ENCODE measurements at regions not wholly inside any gene's neighbourhood (a gene's known extent, or its start where the extent isn't known, plus 50 kb on each side); places are given as distances from the start of the nearest gene placed in this dataset.
"Not testable (repeated sequence)": the region's sequence is repeated elsewhere in the genome, so short reads cannot be mapped to it uniquely, and the experiment has no call there.

DNA sequence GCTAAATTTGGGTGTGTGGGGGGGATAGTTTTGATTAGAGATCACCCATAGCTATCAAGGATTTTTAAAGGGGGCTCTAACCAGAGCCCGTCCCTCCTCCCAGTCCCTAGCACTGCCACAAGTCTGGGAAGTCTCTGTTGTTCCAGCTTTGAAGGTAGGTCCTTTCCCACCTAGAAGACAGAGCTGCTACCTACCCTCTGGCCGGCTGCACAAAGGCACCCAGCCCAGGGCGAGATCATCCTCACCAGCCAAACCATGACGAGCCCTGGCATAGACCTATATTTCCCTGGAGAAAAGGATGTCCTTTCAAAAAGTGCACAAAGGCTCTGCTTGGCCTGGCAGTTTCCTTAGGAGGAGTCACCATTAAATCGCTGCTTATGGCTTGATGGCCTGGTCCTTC lies 147.8 kb downstream of the CYP26A1 start:
- H3K36me3 Mint-ChIP-seq (ENCODE audit: low read depth): no peaks in the 10 kb centered on the region
- ATAC-seq (replicated peaks): no peak

DNA sequence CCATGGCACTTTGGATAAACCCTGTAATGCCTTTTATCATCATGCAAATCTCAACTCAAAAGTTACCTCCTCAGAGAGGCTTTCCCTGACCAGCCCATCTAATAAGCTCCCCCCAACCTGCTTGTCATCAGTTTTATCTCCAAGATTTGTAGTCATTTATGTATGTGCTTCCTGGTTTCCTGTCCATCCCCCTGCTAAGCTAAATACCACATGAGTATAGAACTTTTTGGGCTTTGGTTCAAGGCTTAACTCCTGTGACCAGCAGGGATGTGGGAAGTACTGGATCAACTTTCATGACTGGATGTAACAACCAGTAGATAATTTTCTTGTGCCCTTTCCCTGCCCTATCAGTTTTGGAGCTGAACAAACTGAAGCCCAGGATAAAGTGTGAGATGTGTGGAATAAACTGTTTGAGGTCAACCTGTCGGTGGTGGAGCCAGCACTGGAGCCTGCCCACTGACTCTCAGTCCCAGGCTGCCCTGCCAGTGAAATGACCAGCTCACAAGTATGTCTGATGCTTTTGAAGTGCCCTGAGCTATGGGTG lies 148.6 kb downstream of the CYP26A1 start:
- no peak for ATAC-seq (replicated peaks)
- Mint-ChIP-seq H3K9me3 (no peaks in the 10 kb centered on the region), H3K36me3 (ENCODE audit: low read depth) (no peaks in the 10 kb centered on the region), H3K4me1 (no peaks in the 10 kb centered on the region), H3K27ac (no peak overlapping the region), H3K27me3 (peaks cover 6% of the 10 kb centered on the region), H3K4me3 (no peak overlapping the region)

More for the DNA sequence above, 147.8 kb downstream of the CYP26A1 start:
- H3K4me1 Mint-ChIP-seq: no peaks in the 10 kb centered on the region
- no peak overlapping the region for H3K27ac Mint-ChIP-seq
- H3K9me3 Mint-ChIP-seq: no peaks in the 10 kb centered on the region
- peaks cover 8% of the 10 kb centered on the region for H3K27me3 Mint-ChIP-seq
- no peak overlapping the region for H3K4me3 Mint-ChIP-seq

DNA sequence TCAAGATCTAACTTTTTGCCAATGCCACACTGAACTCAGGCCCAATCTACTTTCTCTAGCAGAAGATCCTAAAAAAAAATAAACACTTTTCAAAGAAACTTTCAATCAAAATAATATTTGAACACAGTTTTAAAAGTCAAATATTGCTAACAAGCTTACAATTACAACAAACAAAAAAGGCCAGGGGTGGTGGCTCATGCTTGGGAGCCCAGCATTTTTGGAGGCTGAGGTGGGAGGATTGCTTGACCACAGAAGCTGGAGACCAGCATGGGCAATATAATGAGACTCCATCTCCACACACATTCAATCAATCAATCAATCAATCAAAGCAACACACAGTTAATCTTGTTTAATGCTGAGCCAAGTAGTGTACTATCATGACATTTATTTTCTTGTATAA lies 149.2 kb downstream of the CYP26A1 start:
- Mint-ChIP-seq H3K4me1 (no peaks in the 10 kb centered on the region), H3K27me3 (peaks cover 6% of the 10 kb centered on the region), H3K9me3 (no peaks in the 10 kb centered on the region), H3K36me3 (ENCODE audit: low read depth) (no peaks in the 10 kb centered on the region), H3K27ac (no peak overlapping the region), H3K4me3 (no peak overlapping the region)
- ATAC-seq (replicated peaks): no peak

DNA sequence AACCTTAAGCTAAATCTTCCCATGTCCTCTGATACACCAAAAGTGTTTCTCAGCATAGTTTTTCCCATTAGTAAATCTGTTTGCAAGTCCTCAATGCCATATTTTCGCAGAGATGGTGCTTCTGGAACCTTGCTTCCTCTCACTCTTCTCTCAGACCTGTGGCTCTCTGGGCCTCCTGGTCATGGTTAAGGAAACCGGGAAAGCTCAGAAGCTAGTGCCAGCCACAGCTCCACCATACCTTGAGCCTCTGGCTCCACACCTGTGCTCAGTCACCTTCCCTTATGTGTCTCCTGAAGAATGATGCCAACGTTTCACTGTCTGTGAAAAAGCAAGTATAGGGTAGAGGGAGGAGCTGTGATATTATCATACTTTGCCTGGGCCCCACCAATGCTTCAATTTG lies 149.6 kb downstream of the CYP26A1 start:
- Mint-ChIP-seq H3K4me3 (no peak overlapping the region), H3K27me3 (peaks cover 6% of the 10 kb centered on the region), H3K36me3 (ENCODE audit: low read depth) (no peaks in the 10 kb centered on the region), H3K4me1 (no peaks in the 10 kb centered on the region), H3K9me3 (no peaks in the 10 kb centered on the region), H3K27ac (no peak overlapping the region)
- ATAC-seq (replicated peaks): no peak

DNA sequence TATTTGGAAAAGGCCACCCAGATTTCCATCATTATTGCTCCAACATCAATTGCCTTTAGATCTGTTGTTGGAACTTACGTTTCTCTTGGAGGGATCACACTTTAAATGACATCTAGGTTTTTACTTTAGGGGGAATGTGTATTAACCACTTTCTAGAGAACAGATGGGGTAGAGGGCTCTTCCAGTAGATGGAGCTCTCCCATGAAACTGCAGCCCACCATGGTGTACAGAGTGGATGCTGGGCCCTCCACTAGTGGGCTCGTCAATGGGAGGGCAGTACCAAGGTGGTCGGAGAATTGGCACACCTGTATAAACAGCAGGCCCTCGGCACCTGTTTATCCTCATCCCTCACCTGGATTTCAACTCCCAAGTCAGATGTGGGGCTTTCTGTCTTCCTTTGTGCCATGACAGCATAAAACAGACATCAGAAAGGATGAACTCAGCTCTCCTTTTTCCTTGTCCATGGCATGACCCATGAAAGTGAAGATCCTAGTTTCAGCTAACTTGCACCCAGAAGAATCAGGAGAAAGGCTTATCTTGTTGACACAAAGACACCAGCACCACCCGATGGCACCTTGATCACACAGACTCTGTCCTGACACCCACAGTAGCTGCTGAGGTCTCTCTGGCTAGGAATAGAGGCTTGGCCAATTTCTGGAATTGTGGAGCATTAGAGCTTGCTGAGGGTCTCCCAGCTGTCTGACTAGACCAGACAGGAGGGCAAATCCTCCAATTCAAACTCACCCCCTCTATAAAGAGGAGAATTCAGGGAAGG lies 150.5 kb downstream of the CYP26A1 start:
- no peak for ATAC-seq (replicated peaks)
- no peak overlapping the region for H3K27ac Mint-ChIP-seq
- H3K9me3 Mint-ChIP-seq: no peaks in the 10 kb centered on the region
- H3K36me3 Mint-ChIP-seq (ENCODE audit: low read depth): no peaks in the 10 kb centered on the region
- H3K4me1 Mint-ChIP-seq: no peaks in the 10 kb centered on the region
- no peak overlapping the region for H3K4me3 Mint-ChIP-seq
- H3K27me3 Mint-ChIP-seq: peaks cover 8% of the 10 kb centered on the region

DNA sequence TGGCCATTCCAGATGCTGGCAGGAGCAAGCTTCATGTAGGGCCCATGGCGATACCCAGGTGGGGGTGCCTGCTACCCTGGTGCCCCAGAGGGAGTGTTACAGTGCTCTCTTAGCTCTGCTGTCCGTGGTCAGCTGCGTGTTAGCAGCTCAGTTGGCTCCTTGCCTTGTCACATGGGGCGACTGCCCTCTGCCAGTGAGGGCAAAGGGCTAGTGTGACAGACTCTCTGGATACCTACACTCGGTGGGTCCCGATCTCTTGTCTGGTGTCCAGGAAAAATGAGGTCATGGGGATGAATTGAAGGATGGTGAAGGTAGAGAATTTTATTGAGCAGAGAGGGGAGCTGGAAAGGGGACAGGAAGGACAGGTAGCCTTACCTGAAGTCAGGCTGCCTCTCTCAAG lies 152.2 kb downstream of the CYP26A1 start:
- ATAC-seq (replicated peaks): no peak
- Mint-ChIP-seq H3K4me1 (no peaks in the 10 kb centered on the region), H3K36me3 (ENCODE audit: low read depth) (no peaks in the 10 kb centered on the region), H3K27ac (no peak overlapping the region), H3K27me3 (peaks cover 3% of the 10 kb centered on the region), H3K4me3 (no peak overlapping the region), H3K9me3 (no peaks in the 10 kb centered on the region)

DNA sequence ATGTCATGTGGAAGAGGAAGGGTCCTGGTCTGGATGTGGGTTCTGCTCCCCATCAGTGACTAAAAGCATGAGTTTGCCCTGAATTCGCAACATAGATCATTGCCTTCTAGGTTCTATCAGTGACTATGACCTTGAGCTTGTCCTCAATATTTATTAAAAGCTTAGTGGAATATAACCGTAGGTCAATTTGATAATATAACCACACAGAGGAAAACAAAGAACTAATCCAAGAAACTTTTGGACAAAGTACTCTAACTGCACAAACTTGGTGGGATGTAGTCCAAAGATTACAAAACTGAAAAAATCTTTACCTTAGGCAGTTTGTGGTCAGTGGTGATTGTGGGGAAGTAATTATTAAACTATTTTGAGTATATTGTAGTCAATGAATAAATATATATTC lies 152.9 kb downstream of the CYP26A1 start:
- Mint-ChIP-seq H3K27me3 (peaks cover 3% of the 10 kb centered on the region), H3K4me1 (no peaks in the 10 kb centered on the region), H3K9me3 (no peaks in the 10 kb centered on the region), H3K27ac (no peak overlapping the region), H3K36me3 (ENCODE audit: low read depth) (no peaks in the 10 kb centered on the region), H3K4me3 (no peak overlapping the region)
- no peak for ATAC-seq (replicated peaks)

DNA sequence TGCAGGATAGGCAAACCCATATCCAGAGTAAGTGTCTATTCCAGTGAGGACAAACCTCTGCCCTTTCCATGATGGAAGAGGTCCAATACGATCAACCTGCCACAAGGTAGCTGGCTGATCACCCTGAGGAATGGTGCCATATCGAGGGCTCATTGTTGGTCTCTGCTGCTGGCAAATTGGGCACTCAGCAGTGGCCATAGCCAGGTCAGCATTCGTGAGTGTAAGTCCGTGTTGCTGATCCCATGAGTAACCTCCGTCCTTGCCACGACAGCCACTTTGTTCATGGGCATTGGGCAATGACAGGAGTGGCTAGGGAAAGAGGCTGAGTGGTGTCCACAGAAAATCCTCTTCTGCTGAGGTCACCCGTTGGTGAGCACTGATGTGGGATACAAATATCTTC lies 156.9 kb downstream of the CYP26A1 start:
- not testable (repeated sequence) for H3K9me3 Mint-ChIP-seq; H3K36me3 Mint-ChIP-seq (ENCODE audit: low read depth); H3K27me3 Mint-ChIP-seq; ATAC-seq (replicated peaks); H3K4me1 Mint-ChIP-seq; H3K4me3 Mint-ChIP-seq; H3K27ac Mint-ChIP-seq

DNA sequence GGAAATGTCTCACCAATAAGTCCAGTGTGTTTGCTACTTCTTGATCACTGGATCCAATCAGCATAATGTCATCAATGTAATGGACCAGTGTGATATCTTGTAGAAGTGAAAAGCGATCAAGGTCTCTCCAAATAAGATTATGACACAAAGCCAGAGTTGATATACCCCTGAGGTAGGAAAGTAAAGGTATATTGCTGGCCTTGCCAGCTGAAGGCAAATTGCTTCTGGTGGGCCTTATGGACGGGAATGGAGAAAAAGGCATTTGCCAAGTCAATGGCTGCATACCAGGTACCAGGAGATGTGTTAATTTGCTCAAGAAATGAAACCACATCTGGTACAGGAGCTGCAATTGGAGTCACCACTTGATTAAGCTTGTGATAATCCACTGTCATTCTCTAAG lies 158.5 kb downstream of the CYP26A1 start:
- not testable (repeated sequence) for H3K27me3 Mint-ChIP-seq; H3K27ac Mint-ChIP-seq; ATAC-seq (replicated peaks); H3K4me1 Mint-ChIP-seq; H3K36me3 Mint-ChIP-seq (ENCODE audit: low read depth); H3K9me3 Mint-ChIP-seq; H3K4me3 Mint-ChIP-seq

DNA sequence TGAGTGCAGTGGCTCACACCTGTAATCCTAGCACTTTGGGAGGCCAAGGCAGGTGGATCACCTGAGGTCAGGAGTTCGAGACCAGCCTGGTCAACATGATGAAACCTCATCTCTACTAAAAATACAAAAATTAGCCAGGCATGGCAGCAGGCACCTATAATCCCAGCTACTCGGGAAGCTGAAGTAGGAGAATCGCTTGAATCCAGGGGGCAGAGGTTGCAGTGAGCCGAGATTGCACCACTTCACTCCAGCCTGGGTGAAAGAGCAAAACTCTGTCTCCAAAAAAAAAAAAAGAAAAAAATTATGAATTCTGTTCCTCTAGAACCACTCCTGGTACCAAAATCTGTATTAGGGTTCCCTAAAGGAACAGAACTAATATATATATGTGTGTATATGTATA lies 161.2 kb downstream of the CYP26A1 start:
- H3K27me3 Mint-ChIP-seq; H3K36me3 Mint-ChIP-seq (ENCODE audit: low read depth); H3K9me3 Mint-ChIP-seq; H3K4me1 Mint-ChIP-seq; ATAC-seq (replicated peaks); H3K27ac Mint-ChIP-seq; H3K4me3 Mint-ChIP-seq: not testable (repeated sequence)

DNA sequence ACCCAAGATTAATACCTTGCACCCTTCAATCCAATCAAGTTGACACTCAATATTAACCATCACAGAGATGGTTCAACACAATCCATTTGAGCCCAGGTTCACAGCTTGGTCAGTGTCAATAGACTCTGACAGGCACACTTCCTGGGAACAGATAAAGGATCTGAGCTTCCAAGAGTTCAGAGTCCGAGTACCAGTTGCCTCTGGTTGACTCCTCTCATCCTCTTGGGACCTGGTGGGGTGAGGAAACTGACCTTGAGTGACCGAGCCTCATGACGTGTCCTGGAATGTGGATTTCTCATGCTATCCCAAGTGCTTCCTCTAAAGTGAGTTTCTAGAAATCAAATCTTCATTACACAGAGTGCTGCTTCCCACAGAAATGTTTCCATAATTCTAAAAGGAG lies 162.0 kb downstream of the CYP26A1 start:
- no peaks in the 10 kb centered on the region for H3K4me1 Mint-ChIP-seq
- no peak for ATAC-seq (replicated peaks)
- no peaks in the 10 kb centered on the region for H3K36me3 Mint-ChIP-seq (ENCODE audit: low read depth)
- H3K9me3 Mint-ChIP-seq: no peaks in the 10 kb centered on the region
- peaks cover 7% of the 10 kb centered on the region for H3K27me3 Mint-ChIP-seq
- no peak overlapping the region for H3K4me3 Mint-ChIP-seq
- no peak overlapping the region for H3K27ac Mint-ChIP-seq

DNA sequence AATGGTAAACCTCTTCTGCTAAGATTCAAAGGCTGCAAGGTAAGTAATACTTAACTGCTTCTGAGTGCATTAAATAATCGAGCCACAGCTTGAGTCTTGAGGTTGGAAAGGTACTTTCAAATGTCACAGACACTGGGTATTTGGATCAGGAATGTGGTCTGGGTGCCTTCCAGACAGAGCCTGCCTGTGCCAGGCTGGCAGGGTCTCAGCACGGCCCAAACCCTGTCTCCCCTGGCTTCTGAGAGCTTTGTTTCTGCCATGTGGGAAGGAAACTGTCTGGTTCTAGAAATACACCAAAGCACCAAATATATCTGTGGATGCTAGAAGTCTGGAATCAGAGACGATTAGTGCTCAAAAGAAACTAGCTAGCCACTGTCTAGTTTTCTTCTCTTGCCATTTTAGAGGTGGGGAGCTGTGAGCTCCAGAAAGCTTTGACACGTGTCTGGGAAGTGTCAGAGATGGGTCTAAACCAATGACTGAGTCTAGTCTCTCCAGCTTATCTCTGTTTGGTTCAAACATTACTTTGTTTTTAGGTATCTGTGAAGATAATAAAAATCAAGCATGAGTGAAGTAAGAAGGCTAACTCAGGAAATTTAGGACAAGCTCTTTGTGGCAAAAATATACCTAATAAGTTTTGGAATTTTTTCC lies 162.8 kb downstream of the CYP26A1 start:
- Mint-ChIP-seq H3K9me3 (no peaks in the 10 kb centered on the region), H3K27ac (no peak overlapping the region), H3K4me1 (no peaks in the 10 kb centered on the region), H3K4me3 (no peak overlapping the region), H3K27me3 (peaks cover 7% of the 10 kb centered on the region), H3K36me3 (ENCODE audit: low read depth) (no peaks in the 10 kb centered on the region)
- ATAC-seq (replicated peaks): no peak

DNA sequence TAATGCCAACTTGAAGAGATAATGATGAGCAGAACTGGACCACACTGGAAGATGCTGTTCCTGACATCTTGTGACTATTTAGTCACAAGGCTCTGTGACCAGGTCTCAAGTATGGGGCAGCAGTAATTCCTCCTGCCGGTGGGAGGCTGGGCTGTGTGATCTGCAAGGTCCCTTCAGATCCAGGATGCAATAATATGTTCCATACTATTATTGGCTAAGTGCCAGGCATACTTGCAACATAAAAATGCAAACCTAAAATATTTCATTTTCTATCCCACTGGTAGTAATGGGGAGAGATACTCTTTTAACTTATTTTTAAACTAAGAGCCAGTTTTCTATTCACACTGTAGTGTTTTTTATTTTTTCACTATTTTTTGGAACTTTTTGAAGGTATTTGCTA lies 171.5 kb downstream of the CYP26A1 start:
- no peak for ATAC-seq (replicated peaks)
- peaks cover 21% of the 10 kb centered on the region for H3K27me3 Mint-ChIP-seq
- no peaks in the 10 kb centered on the region for H3K36me3 Mint-ChIP-seq (ENCODE audit: low read depth)
- H3K4me1 Mint-ChIP-seq: no peaks in the 10 kb centered on the region
- H3K27ac Mint-ChIP-seq: no peak overlapping the region
- no peaks in the 10 kb centered on the region for H3K9me3 Mint-ChIP-seq
- H3K4me3 Mint-ChIP-seq: no peak overlapping the region

DNA sequence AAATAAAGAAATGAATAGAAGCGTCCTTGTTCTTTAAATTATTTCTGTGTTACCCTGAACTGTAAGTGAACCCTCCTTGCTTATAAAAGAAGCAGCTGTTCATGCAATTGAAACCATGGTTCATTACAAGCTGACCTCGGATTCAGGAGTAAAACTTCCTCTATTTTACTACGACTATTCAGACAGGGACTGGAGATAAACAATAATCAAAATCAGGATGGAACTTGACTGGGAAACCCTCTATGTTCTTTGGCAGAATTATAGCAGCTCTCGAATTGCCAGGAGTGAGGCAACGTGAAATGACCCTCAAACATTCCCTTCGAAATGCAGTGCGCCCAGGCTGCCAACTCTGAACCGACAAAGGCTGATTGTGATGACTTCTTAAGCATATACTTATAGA lies 172.1 kb downstream of the CYP26A1 start:
- H3K4me3 Mint-ChIP-seq: no peak overlapping the region
- ATAC-seq (replicated peaks): no peak
- H3K27ac Mint-ChIP-seq: no peak overlapping the region
- no peaks in the 10 kb centered on the region for H3K4me1 Mint-ChIP-seq
- H3K9me3 Mint-ChIP-seq: no peaks in the 10 kb centered on the region
- no peaks in the 10 kb centered on the region for H3K36me3 Mint-ChIP-seq (ENCODE audit: low read depth)
- H3K27me3 Mint-ChIP-seq: peaks cover 20% of the 10 kb centered on the region

DNA sequence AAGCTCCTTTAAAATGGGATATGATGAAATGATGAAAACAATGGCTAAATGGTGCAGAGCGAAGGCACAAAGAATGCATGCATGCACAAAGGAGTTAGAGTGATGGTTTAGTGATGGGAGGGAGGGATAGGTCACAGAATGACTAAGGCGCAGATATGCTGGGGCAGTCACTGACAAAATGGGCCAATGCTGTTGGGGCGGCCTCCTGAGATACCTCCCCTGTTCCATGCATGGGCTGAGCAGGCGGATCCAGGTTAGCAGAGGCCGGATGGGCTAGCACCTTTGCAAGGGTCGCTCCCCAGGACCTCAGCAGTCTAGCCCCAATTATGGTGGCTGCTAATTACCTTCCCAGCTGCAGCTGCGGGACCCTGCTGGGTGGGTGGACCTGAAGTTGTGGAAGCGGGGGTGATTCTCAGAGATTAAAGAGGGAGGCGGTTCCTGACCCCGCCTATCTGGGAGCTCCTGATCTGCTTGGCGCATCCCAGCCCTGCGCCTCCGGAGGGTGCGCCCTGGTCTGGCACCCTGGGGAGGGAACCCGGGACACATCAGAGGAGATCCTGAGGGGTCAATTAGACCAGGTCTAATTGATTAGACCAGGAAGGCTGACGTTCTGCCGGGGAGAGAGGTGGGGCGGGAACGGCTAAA lies 175.0 kb downstream of the CYP26A1 start:
- Mint-ChIP-seq H3K9me3 (no peaks in the 10 kb centered on the region), H3K27ac (no peak overlapping the region), H3K36me3 (ENCODE audit: low read depth) (no peaks in the 10 kb centered on the region), H3K27me3 (peaks cover 20% of the 10 kb centered on the region), H3K4me3 (no peak overlapping the region), H3K4me1 (no peaks in the 10 kb centered on the region)
- no peak for ATAC-seq (replicated peaks)
